GM18873 (cell line): ENCODE measurements at regions not wholly inside any gene's neighbourhood (a gene's known extent, or its start where the extent isn't known, plus 50 kb on each side); places are given as distances from the start of the nearest gene placed in this dataset.

ENCODE experiments used
- ATAC-seq: cut with Tn5 transposase; IDR thresholded peaks from one replicate; pipeline ENCODE4 v1.9.1; 2021; ENCODE audit warnings: mild to moderate bottlenecking, moderate library complexity, moderate number of reproducible peaks; ENCODE audit not compliant: unreplicated experiment, low FRiP score

- no peak for ATAC-seq
These were observed 63.6 kb upstream of the PPARA start for GRCh38 chr22:46086577-46087335.

- ATAC-seq, result no peak
These were observed 63.0 kb upstream of the PPARA start for GRCh38 chr22:46087336-46087690.

- ATAC-seq, result no peak
These were observed 62.5 kb upstream of the PPARA start for GRCh38 chr22:46087816-46088277.

GRCh38 chr22:46088541-46089311 lies 61.6 kb upstream of the PPARA start:
- no peak for ATAC-seq

GRCh38 chr22:46089426-46090035 lies 60.8 kb upstream of the PPARA start:
- no peak for ATAC-seq

GRCh38 chr22:46090036-46090591 lies 60.2 kb upstream of the PPARA start:
- ATAC-seq, result no peak

GRCh38 chr22:46090631-46091201 lies 59.6 kb upstream of the PPARA start:
- ATAC-seq, result no peak

- ATAC-seq, result no peak
These were observed 58.9 kb upstream of the PPARA start for GRCh38 chr22:46091277-46091977.

GRCh38 chr22:46092011-46092410 lies 58.3 kb upstream of the PPARA start:
- ATAC-seq, result no peak

GRCh38 chr22:46092670-46093410 lies 57.5 kb upstream of the PPARA start:
- ATAC-seq, result no peak

- no peak for ATAC-seq
These were observed 56.5 kb upstream of the PPARA start for GRCh38 chr22:46093796-46094195.

- ATAC-seq, result no peak
These were observed 55.6 kb upstream of the PPARA start for GRCh38 chr22:46094676-46095075.

GRCh38 chr22:46096051-46096450 lies 54.3 kb upstream of the PPARA start:
- no peak for ATAC-seq

GRCh38 chr22:46096706-46097230 lies 53.6 kb upstream of the PPARA start:
- ATAC-seq, result no peak

- no peak for ATAC-seq
These were observed 52.9 kb upstream of the PPARA start for GRCh38 chr22:46097268-46097900.

- no peak for ATAC-seq
These were observed 51.5 kb upstream of the PPARA start for GRCh38 chr22:46098525-46099475.

- no peak for ATAC-seq
These were observed 50.6 kb upstream of the PPARA start for GRCh38 chr22:46099740-46100139.
